ENCODE measurements at regions not wholly inside any gene's neighbourhood (a gene's known extent, or its start where the extent isn't known, plus 50 kb on each side); places are given as distances from the start of the nearest gene placed in this dataset.

- no peak for DNase-seq (ENCODE audit: low spot score)
- no peak for ATAC-seq
- Mint-ChIP-seq H3K27ac (no peak overlapping the region), H3K4me3 (no peak overlapping the region), H3K4me1 (no peaks in the 10 kb centered on the region), H3K27me3 (ENCODE audit: low read depth) (no peaks in the 10 kb centered on the region), H3K36me3 (peaks cover 67% of the 10 kb centered on the region), H3K9me3 (peaks cover 90% of the 10 kb centered on the region)
- TF ChIP-seq, protein P1, sequence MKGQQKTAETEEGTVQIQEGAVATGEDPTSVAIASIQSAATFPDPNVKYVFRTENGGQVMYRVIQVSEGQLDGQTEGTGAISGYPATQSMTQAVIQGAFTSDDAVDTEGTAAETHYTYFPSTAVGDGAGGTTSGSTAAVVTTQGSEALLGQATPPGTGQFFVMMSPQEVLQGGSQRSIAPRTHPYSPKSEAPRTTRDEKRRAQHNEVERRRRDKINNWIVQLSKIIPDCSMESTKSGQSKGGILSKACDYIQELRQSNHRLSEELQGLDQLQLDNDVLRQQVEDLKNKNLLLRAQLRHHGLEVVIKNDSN (CRISPR knock-in tag; IDR thresholded peaks at IDR 0.05) = no peak
- TF ChIP-seq ZNF416 (CRISPR knock-in tag; IDR thresholded peaks at IDR 0.05) (no peak), ZNF671 (CRISPR knock-in tag; IDR thresholded peaks at IDR 0.05) (no peak), PREB (CRISPR knock-in tag; IDR thresholded peaks at IDR 0.05; ENCODE audit: borderline replicate concordance) (no peak), MYBL2 (CRISPR knock-in tag; IDR thresholded peaks at IDR 0.05) (no peak), FOXK1 (CRISPR knock-in tag; IDR thresholded peaks at IDR 0.05) (no peak), E2F4 (CRISPR knock-in tag; IDR thresholded peaks at IDR 0.05; ENCODE audit: borderline replicate concordance, low read depth) (no peak), SOX15 (CRISPR knock-in tag; IDR thresholded peaks at IDR 0.05) (no peak), ZNF317 (CRISPR knock-in tag; IDR thresholded peaks at IDR 0.05; ENCODE audit: borderline replicate concordance, low read depth) (no peak), RELA (CRISPR knock-in tag; IDR thresholded peaks at IDR 0.05; ENCODE audit: borderline replicate concordance) (no peak)
- ChIA-PET POLR2A (no interaction called here), CTCF (no interaction called here)
Observed at GRCh38 chr12:126890097-126890496, 1376.9 kb upstream of the TMEM132C start.

- ATAC-seq (no peak), DNase-seq (ENCODE audit: low spot score) (no peak)
- ChIA-PET CTCF (no interaction called here), POLR2A (no interaction called here)
- Mint-ChIP-seq H3K4me3 (no peak overlapping the region), H3K9me3 (peaks cover 90% of the 10 kb centered on the region), H3K27me3 (ENCODE audit: low read depth) (no peaks in the 10 kb centered on the region), H3K27ac (no peak overlapping the region), H3K4me1 (no peaks in the 10 kb centered on the region), H3K36me3 (peaks cover 67% of the 10 kb centered on the region)
- TF ChIP-seq SMAD4 (CRISPR knock-in tag; IDR thresholded peaks at IDR 0.05) (no peak), FOXP4 (CRISPR knock-in tag; IDR thresholded peaks at IDR 0.05) (no peak), SMAD3 (CRISPR knock-in tag; IDR thresholded peaks at IDR 0.05; ENCODE audit: borderline replicate concordance) (no peak)
- TF ChIP-seq, protein P2, sequence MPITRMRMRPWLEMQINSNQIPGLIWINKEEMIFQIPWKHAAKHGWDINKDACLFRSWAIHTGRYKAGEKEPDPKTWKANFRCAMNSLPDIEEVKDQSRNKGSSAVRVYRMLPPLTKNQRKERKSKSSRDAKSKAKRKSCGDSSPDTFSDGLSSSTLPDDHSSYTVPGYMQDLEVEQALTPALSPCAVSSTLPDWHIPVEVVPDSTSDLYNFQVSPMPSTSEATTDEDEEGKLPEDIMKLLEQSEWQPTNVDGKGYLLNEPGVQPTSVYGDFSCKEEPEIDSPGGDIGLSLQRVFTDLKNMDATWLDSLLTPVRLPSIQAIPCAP (CRISPR knock-in tag; IDR thresholded peaks at IDR 0.05) = no peak
- TF ChIP-seq, protein P3, sequence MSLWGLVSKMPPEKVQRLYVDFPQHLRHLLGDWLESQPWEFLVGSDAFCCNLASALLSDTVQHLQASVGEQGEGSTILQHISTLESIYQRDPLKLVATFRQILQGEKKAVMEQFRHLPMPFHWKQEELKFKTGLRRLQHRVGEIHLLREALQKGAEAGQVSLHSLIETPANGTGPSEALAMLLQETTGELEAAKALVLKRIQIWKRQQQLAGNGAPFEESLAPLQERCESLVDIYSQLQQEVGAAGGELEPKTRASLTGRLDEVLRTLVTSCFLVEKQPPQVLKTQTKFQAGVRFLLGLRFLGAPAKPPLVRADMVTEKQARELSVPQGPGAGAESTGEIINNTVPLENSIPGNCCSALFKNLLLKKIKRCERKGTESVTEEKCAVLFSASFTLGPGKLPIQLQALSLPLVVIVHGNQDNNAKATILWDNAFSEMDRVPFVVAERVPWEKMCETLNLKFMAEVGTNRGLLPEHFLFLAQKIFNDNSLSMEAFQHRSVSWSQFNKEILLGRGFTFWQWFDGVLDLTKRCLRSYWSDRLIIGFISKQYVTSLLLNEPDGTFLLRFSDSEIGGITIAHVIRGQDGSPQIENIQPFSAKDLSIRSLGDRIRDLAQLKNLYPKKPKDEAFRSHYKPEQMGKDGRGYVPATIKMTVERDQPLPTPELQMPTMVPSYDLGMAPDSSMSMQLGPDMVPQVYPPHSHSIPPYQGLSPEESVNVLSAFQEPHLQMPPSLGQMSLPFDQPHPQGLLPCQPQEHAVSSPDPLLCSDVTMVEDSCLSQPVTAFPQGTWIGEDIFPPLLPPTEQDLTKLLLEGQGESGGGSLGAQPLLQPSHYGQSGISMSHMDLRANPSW (CRISPR knock-in tag; conservative IDR thresholded peaks at IDR 0.05; ENCODE audit: low read depth) = no peak
Observed at GRCh38 chr12:126891789-126892188, 1375.2 kb upstream of the TMEM132C start.
